ENCODE measurements at regions not wholly inside any gene's neighbourhood (a gene's known extent, or its start where the extent isn't known, plus 50 kb on each side); places are given as distances from the start of the nearest gene placed in this dataset.

GRCh38 chr11:45494738-45495137 lies 170.7 kb downstream of the CHST1 start:
- ATAC-seq: no peak
- Histone ChIP-seq H3K36me3 (no peaks in the 10 kb centered on the region), H3K4me3 (no peak overlapping the region), H3K9me3 (no peaks in the 10 kb centered on the region), H3K27ac (no peak overlapping the region), H3K27me3 (no peaks in the 10 kb centered on the region), H3K4me1 (no peaks in the 10 kb centered on the region)
- no peak for DNase-seq
- no peak for TF ChIP-seq CTCF (IDR thresholded peaks at IDR 0.05)
- intact Hi-C loops (cut with DNase I): no loop called here

DNA sequence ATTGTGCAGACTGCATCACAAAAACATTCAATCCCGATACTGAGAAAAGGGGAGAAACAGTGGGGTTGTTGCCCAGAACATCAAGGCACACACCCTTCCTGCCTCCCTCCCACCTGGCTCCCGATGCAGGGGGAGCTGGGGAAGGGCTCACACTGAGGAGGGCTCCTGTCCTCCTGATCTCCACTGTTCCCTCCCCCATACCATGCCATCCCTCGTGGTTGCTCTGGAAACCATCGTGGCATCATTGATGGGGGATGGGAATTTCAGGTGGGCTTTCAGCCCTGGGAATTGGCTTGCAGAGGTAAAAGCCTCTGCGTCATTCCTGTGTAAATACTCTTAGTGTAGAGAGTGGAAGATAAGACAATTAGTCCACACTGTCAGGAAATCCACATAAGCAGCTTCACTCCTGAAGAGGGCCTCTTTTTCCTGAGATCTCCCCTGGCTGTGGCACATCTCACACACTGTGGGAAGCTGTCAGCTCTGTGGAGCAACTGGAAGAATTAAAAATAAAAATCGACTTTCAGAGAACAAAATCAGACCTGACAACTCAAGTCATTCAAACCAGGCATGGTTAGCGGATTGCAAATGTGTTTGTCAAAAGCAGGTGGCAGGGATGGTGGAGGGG lies 176.0 kb downstream of the CHST1 start:
- Histone ChIP-seq H3K27me3 (peaks cover 5% of the 10 kb centered on the region), H3K4me3 (no peak overlapping the region), H3K9me3 (no peaks in the 10 kb centered on the region), H3K4me1 (no peaks in the 10 kb centered on the region), H3K36me3 (no peaks in the 10 kb centered on the region), H3K27ac (no peak overlapping the region)
- no peak for TF ChIP-seq CTCF (IDR thresholded peaks at IDR 0.05)
- intact Hi-C loops (cut with DNase I): no loop called here
- no peak for ATAC-seq
- no peak for DNase-seq

DNA sequence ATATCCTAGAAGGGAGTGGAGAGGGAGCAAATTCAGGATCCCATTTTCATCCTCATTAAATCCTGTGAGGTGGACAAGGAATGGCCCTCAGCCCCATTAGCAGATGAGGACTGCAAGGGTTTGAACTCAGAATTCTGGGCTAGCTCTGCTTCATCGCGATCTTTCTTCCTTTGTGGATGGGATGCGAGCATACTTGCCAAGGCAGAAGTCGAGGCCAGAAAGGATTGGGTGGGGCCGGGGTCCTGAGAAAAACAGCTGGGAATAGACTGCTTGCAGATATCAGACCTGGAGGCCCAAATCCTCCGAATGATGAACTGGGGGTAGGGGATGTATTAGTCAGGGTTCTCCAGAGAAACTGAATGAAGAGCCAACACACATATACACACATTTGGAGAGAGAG lies 179.0 kb downstream of the CHST1 start:
- no peak for TF ChIP-seq CTCF (IDR thresholded peaks at IDR 0.05)
- Histone ChIP-seq H3K4me1 (no peaks in the 10 kb centered on the region), H3K36me3 (no peaks in the 10 kb centered on the region), H3K9me3 (no peaks in the 10 kb centered on the region), H3K4me3 (no peak overlapping the region), H3K27ac (no peak overlapping the region), H3K27me3 (peaks cover 5% of the 10 kb centered on the region)
- DNase-seq (no peak), ATAC-seq (no peak)
- intact Hi-C loops (cut with DNase I): no loop called here

DNA sequence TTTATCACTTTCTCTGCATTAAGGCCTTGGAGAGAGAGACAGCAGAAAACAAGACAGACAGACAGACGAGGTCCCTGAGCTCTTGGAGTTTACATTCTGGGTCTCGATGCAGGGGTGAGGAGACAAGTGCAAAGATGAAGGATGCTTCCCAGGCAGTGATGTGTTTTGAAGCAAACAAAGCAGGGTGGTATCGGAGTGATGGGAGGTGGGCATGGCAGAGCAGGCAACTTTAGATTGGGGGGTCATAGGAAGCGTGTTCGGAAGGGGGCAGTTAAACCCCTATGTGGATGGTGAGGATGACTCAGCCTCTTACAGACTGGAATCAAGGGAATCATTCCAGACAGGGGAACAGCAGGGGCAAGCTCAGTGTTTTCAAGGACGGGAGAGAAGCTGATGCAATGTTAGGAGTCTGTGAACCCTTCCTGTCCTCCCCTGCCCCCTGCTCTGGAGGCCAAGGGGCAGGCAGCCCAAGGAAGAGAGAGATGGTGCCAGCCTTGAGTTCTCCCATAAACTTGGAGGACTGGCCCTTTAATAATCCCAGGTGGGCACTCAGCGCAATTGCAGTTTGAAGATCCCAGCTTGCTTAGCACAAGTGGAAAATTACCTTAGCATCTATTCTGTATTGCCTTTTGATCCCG lies 180.2 kb downstream of the CHST1 start:
- intact Hi-C loops (cut with DNase I): no loop called here
- H3K27ac ChIP-seq: no peak overlapping the region
- H3K36me3 ChIP-seq: no peaks in the 10 kb centered on the region
- no peak overlapping the region for H3K4me3 ChIP-seq
- no peaks in the 10 kb centered on the region for H3K4me1 ChIP-seq
- no peak for TF ChIP-seq CTCF (IDR thresholded peaks at IDR 0.05)
- no peak for DNase-seq
- ATAC-seq: no peak
- H3K27me3 ChIP-seq: peaks cover 5% of the 10 kb centered on the region
- H3K9me3 ChIP-seq: no peaks in the 10 kb centered on the region

DNA sequence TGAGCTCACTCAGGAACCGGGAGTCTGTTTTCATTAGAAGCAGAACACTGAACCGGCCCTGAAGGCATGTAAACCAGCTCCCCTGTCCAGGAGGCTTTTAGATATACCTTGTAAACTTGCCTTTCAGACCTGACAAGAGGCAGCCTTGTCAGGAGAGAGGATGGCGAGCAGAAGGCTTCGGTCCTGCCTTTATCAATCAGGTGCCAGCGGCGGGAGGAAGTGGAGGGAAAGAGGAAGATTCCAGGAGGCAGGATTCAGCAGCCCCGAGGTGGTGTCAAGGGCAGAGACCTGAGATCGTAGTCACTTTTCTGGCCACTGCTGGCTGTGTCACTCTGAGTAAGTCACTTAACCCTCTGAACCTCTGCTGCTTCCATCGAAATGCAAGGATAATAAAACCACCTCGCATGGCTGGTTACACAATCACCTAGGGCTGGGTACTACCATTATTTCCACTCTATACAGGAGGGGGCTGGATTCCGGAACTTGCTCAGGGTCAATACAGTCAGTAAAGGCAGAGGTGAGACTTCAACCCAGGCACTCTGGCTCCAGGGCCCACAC lies 181.0 kb downstream of the CHST1 start:
- no peak for ATAC-seq
- Histone ChIP-seq H3K4me3 (no peak overlapping the region), H3K4me1 (no peaks in the 10 kb centered on the region), H3K27me3 (peaks cover 5% of the 10 kb centered on the region), H3K9me3 (no peaks in the 10 kb centered on the region), H3K36me3 (no peaks in the 10 kb centered on the region), H3K27ac (no peak overlapping the region)
- intact Hi-C loops (cut with DNase I): no loop called here
- TF ChIP-seq CTCF (IDR thresholded peaks at IDR 0.05): no peak
- DNase-seq: no peak
